GM12865 (cell line): ENCODE measurements at regions not wholly inside any gene's neighbourhood (a gene's known extent, or its start where the extent isn't known, plus 50 kb on each side); places are given as distances from the start of the nearest gene placed in this dataset.

Experiments
- DNase-seq: peaks from one replicate; pipeline ENCODE4 v3.0.0; 2010; ENCODE audit warnings: low read depth
- H3K4me3 ChIP-seq: 2 replicates; pipeline ENCODE4 v1.5.1; 2011; ENCODE audit warnings: mild to moderate bottlenecking, low read depth, low read length, control low read depth
- CTCF ChIP-seq: IDR thresholded peaks from 2 replicates; pipeline ENCODE4 v1.5.1; 2011; ENCODE audit warnings: low read length, control low read depth, low read depth, inconsistent platforms; ENCODE audit not compliant: insufficient read depth; ENCODE audit errors: missing control alignments

GRCh38 chr2:220877897-220878296, 694.2 kb downstream of the EPHA4 start:
- no peak overlapping the region for H3K4me3 ChIP-seq
- DNase-seq, result no peak
- no peak for TF ChIP-seq CTCF

- no peak overlapping the region for H3K4me3 ChIP-seq
- DNase-seq, result no peak
- TF ChIP-seq CTCF, result no peak
Observed at GRCh38 chr2:220880623-220881596, 691.2 kb downstream of the EPHA4 start.

DNA sequence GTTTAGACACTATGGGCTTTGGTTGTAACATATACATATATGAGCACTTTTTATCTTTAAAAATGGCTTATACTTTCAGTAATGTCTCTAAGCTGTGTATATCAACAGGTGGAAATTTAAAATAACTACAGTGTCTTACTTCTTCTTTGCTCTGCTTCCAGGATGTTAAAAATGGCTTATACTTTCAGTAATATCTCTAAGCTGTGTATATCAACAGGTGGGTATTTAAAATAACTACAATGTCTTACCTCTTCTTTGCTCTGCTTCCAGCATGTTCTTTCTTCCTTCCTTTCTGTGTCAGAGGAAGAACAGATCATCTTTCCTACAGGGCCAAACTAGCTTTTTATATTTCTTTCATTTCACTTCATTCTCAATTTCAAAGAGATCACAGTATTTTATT, 689.6 kb downstream of the EPHA4 start:
- DNase-seq, result no peak
- no peak for TF ChIP-seq CTCF
- no peak overlapping the region for H3K4me3 ChIP-seq

DNA sequence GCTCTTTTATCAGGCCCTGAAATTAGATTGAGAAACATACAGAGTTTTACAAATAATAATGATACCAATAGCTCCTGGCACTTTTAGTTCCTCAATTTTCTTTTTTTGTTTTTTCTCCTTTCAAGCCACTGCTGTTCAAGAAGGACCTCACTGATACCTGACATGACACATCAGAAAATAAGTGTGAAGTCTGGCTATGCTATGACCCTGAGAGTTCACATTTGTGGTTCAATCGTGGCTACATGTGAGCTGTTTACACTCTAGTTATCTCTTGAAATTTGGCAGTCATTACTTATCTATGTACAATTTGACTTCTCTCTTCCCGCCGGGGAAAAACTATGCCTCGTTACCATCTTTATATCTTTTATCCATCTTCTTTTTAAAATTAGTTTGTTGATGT, 686.5 kb downstream of the EPHA4 start:
- TF ChIP-seq CTCF, result no peak
- DNase-seq, result no peak
- no peak overlapping the region for H3K4me3 ChIP-seq

GRCh38 chr2:220887271-220887870, 684.7 kb downstream of the EPHA4 start:
- TF ChIP-seq CTCF, result no peak

GRCh38 chr2:220887876-220888275, 684.2 kb downstream of the EPHA4 start:
- no peak overlapping the region for H3K4me3 ChIP-seq
- DNase-seq, result no peak
- TF ChIP-seq CTCF, result no peak

More at GRCh38 chr2:220887271-220887870, 684.7 kb downstream of the EPHA4 start:
- no peak overlapping the region for H3K4me3 ChIP-seq
- no peak for DNase-seq

- H3K4me3 ChIP-seq, result no peak overlapping the region
- DNase-seq, result no peak
- no peak for TF ChIP-seq CTCF
Observed at GRCh38 chr2:220890931-220891330, 681.2 kb downstream of the EPHA4 start.
